Mucosa of rectum (tissue), 2 donors: ENCODE measurements at regions not wholly inside any gene's neighbourhood (a gene's known extent, or its start where the extent isn't known, plus 50 kb on each side); places are given as distances from the start of the nearest gene placed in this dataset.
"Not testable (repeated sequence)": the region's sequence is repeated elsewhere in the genome, so short reads cannot be mapped to it uniquely, and the experiment has no call there.

Source experiments
- H3K27ac ChIP-seq, 2 donors: one replicate each; pipeline ENCODE4 v1.7.0; 2013; ENCODE audit warnings: inconsistent platforms in 2 of 2, low read depth in 2 of 2, low read length in 2 of 2
- H3K27me3 ChIP-seq, 2 donors: one replicate each; pipeline ENCODE4 v1.7.0; 2013; ENCODE audit warnings: low read length in 2 of 2; ENCODE audit not compliant: control insufficient read depth in 2 of 2, insufficient read depth in 2 of 2
- H3K36me3 ChIP-seq, 2 donors: one replicate each; pipeline ENCODE4 v1.7.0; 2013; ENCODE audit warnings: low read length in 2 of 2; ENCODE audit not compliant: control insufficient read depth in 2 of 2, insufficient read depth in 2 of 2
- H3K4me1 ChIP-seq, 2 donors: one replicate each; pipeline ENCODE4 v1.7.0; 2013; ENCODE audit warnings: low read length in 2 of 2, mild to moderate bottlenecking in 1 of 2; ENCODE audit not compliant: control insufficient read depth in 2 of 2, insufficient read depth in 2 of 2
- H3K4me3 ChIP-seq, 2 donors: one replicate each; pipeline ENCODE4 v1.7.0; 2013; ENCODE audit warnings: low read length in 2 of 2
- H3K9ac ChIP-seq, 2 donors: one replicate each; pipeline ENCODE4 v1.7.0; 2013; ENCODE audit warnings: low read length in 2 of 2, low read depth in 1 of 2, mild to moderate bottlenecking in 1 of 2
- H3K9me3 ChIP-seq, 2 donors: one replicate each; pipeline ENCODE4 v1.7.0; 2013; ENCODE audit warnings: low read length in 2 of 2; ENCODE audit not compliant: control insufficient read depth in 2 of 2
- donor health status: healthy.
- donor health status: Normal muscosa, but diverticular disease.

DNA sequence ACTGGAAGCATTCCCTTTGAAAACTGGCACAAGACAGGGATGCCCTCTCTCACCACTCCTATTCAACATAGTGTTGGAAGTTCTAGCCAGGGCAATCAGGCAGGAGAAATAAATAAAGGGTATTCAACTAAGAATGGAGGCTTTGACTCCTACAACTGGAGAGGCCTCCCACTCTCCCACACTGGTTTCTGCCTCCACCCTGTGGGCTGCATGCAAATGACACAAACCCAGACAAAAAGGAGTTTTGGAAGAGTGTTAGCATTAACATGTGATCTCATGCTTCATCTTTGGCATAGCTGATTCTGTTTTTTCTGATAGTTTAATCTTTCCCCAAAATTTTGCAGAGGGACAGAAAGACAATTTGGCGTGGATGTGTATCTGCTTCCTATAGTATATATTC lies 80.8 kb upstream of the IQCM start:
- H3K9me3 ChIP-seq = no peaks in the 10 kb centered on the region
- no peak overlapping the region for H3K27ac ChIP-seq
- H3K4me3 ChIP-seq = no peak overlapping the region
- no peak overlapping the region for H3K9ac ChIP-seq
- H3K4me1 ChIP-seq = peaks cover 0 to 11% of the 10 kb centered on the region in 2 donors
- no peaks in the 10 kb centered on the region for H3K36me3 ChIP-seq
- H3K27me3 ChIP-seq = no peaks in the 10 kb centered on the region

DNA sequence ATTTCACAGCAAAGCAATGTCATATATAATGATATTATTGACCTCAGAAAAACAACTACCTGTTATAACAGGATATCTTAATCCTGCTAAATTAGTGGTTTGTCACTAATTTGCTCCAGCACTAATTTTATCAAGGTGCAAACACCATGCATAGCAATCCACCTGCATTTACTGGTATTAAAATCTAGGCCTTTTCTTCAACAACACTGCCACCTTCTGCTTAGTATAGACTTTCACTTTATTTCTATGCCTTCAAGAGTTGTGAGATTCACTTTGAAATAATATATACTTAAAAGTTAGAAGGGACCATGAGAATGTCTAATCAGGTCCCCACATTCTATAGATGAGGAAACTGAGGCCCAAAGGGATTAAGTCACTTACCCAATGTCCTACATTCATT lies 82.1 kb upstream of the IQCM start:
- Histone ChIP-seq H3K27ac (no peak overlapping the region), H3K4me3 (no peak overlapping the region), H3K9ac (peak overlapping the region in 1 of 2 donors; percentile 11), H3K4me1 (peaks cover 0 to 14% of the 10 kb centered on the region in 2 donors), H3K9me3 (no peaks in the 10 kb centered on the region), H3K36me3 (no peaks in the 10 kb centered on the region), H3K27me3 (no peaks in the 10 kb centered on the region)

DNA sequence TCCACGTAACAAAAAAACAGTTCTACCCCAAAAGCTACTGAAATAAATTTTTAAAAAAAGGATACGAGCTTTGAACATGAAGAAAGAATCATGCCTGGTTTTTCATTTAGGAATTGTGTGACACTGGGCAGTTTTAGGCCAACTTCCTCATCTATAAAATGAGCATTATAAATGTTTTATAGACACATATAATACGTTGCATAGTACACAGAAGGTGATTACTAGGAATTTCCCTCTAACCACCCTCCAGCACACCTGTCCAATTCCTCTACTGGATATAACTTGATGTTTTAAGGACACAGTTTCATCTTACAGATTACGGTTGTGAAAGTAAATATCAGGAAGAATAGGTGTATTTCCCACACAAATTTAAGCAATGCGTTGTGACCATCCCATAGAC lies 85.5 kb upstream of the IQCM start:
- peak overlapping the region in 1 of 2 donors; percentile 34 for H3K9ac ChIP-seq

DNA sequence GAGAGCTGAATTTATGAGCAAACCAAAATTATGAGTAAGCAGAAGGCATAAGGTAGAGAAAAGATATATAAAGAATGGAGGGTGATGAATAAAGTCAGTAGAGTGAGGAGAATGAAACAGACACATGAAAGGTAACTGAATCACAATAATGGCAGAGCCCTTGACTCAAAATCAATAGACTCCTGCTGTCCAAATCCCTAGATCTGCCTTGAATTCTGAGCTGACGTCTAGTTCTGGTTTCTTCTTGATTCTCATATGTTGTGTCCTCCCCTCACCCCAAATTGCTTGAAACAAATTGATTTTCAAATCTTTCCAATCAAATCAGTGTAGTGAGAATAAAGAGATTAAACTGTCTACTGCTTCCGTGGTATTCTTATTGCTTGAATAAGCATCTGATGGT lies 86.6 kb upstream of the IQCM start:
- H3K27ac ChIP-seq = peak overlapping the region in 1 of 2 donors; percentile 34
- H3K4me3 ChIP-seq = peak overlapping the region in 1 of 2 donors; percentile 3

More for the DNA sequence above, 85.5 kb upstream of the IQCM start:
- Histone ChIP-seq H3K27ac (peak overlapping the region; percentile 13 to 84), H3K36me3 (no peaks in the 10 kb centered on the region), H3K27me3 (no peaks in the 10 kb centered on the region), H3K4me1 (peaks cover 2 to 18% of the 10 kb centered on the region in 2 donors), H3K9me3 (no peaks in the 10 kb centered on the region), H3K4me3 (peak overlapping the region; percentile 51 to 54)

DNA sequence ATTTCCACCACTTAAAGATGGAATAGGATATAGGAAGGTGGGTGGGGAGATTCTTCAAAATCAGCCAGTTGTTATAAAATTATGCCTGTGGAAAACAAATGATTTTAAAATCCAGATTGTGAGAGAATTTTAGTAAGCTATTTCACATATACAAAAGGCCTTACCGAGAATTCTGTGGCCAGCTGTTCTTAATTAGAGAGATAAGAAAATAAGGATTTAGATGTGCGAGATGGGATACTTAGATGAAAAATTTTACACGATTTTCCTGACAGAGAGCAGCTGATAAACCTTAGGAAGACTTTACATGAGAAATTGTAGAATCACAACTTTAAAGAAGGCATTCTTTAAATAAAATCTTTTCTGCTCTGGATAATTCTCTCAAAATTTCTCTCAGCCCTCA lies 94.5 kb upstream of the IQCM start:
- no peaks in the 10 kb centered on the region for H3K9me3 ChIP-seq
- H3K36me3 ChIP-seq = no peaks in the 10 kb centered on the region
- H3K27ac ChIP-seq = peak overlapping the region; percentile 43 to 70
- H3K4me1 ChIP-seq = peaks cover 9% of the 10 kb centered on the region in 2 donors
- no peaks in the 10 kb centered on the region for H3K27me3 ChIP-seq
- no peak overlapping the region for H3K9ac ChIP-seq
- H3K4me3 ChIP-seq = peak overlapping the region in 1 of 2 donors; percentile 14

More for the DNA sequence above, 86.6 kb upstream of the IQCM start:
- Histone ChIP-seq H3K4me1 (peaks cover 2 to 16% of the 10 kb centered on the region in 2 donors), H3K9ac (no peak overlapping the region), H3K27me3 (no peaks in the 10 kb centered on the region), H3K36me3 (no peaks in the 10 kb centered on the region), H3K9me3 (no peaks in the 10 kb centered on the region)

DNA sequence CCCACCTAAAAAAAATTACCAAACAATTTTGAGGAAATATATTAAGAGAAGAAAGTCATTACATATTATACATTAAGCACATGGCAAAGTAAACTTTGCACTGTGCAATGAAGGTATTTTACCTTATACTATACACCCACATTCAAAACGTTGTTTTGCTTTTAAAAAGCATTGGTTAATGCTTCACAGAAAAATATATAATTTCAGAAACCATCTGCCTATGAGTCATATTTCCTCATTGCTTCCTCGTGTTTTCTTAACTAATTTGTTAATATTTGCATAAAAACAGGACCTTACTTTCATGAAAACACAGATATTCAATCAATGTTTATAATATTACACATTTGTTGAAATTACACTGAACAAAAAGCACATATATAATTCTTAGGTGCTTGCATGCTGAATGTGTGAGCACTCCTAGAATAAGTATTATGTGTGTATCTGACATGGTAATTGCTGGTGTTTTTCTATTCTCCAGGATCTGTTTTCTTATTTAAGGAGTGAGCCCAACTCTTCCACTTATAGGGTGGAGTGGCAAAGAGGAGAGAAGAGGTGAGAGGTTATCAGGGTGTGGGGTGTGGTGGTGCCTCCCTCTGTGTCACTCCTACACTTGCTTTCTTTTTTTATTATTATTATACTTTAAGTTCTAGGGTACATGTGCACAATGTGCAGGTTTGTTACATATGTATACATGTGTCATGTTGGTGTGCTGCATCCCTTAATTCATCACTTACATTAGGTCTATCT lies 95.1 kb upstream of the IQCM start:
- Histone ChIP-seq H3K4me1 (peaks cover 6 to 9% of the 10 kb centered on the region in 2 donors), H3K27me3 (no peaks in the 10 kb centered on the region), H3K9me3 (no peaks in the 10 kb centered on the region), H3K36me3 (no peaks in the 10 kb centered on the region), H3K27ac (peak overlapping the region; percentile 43 to 74), H3K4me3 (peak overlapping the region in 1 of 2 donors; percentile 14), H3K9ac (no peak overlapping the region)

DNA sequence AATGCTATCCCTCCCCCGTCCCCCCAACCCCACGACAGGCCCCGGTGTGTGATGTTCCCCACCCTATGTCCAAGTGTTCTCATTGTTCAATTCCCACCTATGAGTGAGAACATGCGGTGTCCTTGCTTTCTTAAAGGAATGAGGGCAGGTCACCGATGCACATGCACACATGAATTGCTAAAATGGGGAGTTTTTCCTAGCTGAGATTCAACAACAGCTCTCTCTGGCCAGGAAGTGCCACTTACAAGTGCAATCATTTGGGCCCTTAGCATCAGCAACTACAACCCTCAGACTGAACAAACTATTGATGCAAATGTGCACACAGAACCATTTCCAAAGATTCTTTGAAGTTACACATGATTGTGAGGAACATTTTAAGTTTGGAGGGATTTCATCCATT lies 95.7 kb upstream of the IQCM start:
- H3K27ac ChIP-seq = peak overlapping the region; percentile 36 to 74
- H3K4me1 ChIP-seq = peaks cover 6 to 7% of the 10 kb centered on the region in 2 donors
- no peak overlapping the region for H3K4me3 ChIP-seq
- no peaks in the 10 kb centered on the region for H3K36me3 ChIP-seq
- no peaks in the 10 kb centered on the region for H3K27me3 ChIP-seq
- no peaks in the 10 kb centered on the region for H3K9me3 ChIP-seq
- H3K9ac ChIP-seq = peak overlapping the region in 1 of 2 donors; percentile 24

DNA sequence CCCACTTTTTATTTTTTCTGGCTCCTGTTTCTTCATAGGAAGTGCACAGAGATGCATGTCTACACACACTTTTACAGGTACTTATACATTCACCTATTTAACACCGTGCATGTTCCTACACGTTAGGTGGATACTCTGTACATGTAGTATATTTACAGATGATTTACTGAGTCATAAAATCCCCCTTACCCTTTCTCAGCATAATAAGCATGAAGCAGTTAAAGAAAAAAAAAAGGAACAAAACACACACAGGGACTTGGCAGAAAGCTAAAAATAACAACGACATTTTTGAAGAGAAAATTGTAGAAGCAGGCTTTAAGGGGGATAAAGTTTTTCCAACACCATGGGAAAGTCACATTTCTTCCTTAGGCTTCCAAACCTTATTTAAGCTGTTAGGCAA lies 96.4 kb upstream of the IQCM start:
- Histone ChIP-seq H3K27me3 (no peaks in the 10 kb centered on the region), H3K36me3 (no peaks in the 10 kb centered on the region), H3K4me3 (no peak overlapping the region), H3K4me1 (peaks cover 6 to 7% of the 10 kb centered on the region in 2 donors), H3K9me3 (no peaks in the 10 kb centered on the region), H3K27ac (peak overlapping the region in 1 of 2 donors; percentile 74), H3K9ac (no peak overlapping the region)

DNA sequence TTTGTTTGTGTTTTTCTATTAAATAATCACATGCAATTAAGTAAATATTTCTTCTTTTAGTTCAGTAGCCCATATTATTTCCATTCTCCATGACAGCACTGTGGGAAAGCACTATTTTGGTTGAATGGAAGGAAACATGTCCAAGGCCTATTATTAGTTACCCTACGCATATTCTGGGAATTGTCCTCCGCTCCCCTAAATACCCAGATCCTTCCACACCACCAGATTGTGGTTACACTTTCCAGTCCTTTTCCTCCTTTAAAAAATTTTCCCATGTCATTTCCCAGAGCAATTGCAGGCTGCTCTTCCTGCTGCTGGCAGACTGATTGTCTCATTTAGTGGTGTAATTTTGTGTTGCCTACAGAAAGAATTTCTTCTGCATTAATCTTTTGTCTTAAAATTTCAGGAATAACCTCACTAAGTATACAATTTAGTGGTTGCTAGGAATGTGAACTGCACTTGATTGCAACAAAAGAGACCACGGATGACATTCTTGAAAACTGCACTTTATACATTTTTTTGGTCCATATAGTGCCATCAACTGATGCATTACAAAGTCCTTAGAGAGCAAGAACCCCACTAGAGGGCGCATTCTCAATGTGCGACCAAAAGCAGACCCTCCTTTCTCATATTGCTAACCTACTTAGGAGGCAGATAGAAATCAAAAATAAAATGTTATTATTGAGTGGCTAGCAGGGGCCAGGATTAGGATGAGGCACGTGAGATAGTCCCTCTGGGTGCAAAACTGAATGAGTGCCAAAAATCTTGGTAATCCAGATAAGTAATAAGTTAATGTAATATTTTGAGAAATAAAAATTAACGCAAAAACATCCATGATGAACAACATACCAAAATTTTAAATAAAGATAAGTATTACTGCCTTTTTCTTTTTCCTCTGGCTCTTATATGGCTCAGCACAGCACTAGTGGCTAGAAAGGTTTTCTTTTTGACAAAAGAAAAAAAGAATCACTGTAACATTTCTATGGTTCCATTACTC lies 98.8 kb upstream of the IQCM start:
- H3K9ac ChIP-seq = no peak overlapping the region
- H3K4me1 ChIP-seq = peaks cover 3 to 7% of the 10 kb centered on the region in 2 donors
- no peak overlapping the region for H3K4me3 ChIP-seq
- H3K9me3 ChIP-seq = no peaks in the 10 kb centered on the region
- no peak overlapping the region for H3K27ac ChIP-seq
- H3K27me3 ChIP-seq = no peaks in the 10 kb centered on the region
- H3K36me3 ChIP-seq = no peaks in the 10 kb centered on the region

DNA sequence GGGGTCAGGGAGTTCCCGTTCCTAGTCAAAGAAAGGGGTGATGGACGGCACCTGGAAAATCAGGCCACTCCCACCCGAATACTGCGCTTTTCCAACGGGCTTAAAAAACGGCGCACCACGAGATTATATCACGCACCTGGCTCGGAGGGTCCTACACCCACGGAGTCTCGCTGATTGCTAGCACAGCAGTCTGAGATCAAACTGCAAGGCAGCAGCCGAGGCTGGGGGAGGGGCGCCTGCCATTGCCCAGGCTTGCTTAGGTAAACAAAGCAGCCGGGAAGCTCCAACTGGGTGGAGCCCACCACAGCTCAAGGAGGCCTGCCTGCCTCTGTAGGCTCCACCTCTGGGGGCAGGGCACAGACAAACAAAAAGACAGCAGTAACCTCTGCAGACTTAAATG lies 100.1 kb upstream of the IQCM start:
- not testable (repeated sequence) for H3K4me1 ChIP-seq, H3K9me3 ChIP-seq, H3K27ac ChIP-seq, H3K9ac ChIP-seq, H3K27me3 ChIP-seq, H3K36me3 ChIP-seq, H3K4me3 ChIP-seq
